ENCODE measurements at regions not wholly inside any gene's neighbourhood (a gene's known extent, or its start where the extent isn't known, plus 50 kb on each side); places are given as distances from the start of the nearest gene placed in this dataset.

DNA sequence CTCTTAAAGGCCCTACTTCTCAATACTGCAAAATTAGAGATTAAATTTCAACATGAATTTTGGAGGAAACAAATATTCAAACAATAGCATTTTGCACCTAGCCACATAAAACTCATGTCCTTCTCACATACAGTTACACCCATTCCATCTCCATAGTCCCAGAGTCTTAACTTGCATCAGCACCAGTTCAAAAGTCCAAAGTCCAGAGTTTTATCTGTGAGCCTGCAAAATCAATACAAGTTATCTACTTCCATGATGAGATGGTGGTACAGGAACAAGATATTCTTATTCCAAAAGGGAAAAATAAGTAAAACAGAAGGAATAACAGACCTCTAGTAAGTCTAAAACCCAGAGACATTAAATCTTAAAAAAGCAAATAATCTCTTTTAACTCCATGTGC is 686.0 kb upstream of the ADGRL4 start:
- Mint-ChIP-seq H3K9me3 (no peaks in the 10 kb centered on the region), H3K4me3 (no peak overlapping the region), H3K27me3 (ENCODE audit: insufficient read depth) (no peaks in the 10 kb centered on the region), H3K27ac (no peak overlapping the region), H3K36me3 (ENCODE audit: low read depth) (no peaks in the 10 kb centered on the region), H3K4me1 (ENCODE audit: low read depth) (no peaks in the 10 kb centered on the region)
- DNase-seq = no peak
- TF ChIP-seq, protein P1, sequence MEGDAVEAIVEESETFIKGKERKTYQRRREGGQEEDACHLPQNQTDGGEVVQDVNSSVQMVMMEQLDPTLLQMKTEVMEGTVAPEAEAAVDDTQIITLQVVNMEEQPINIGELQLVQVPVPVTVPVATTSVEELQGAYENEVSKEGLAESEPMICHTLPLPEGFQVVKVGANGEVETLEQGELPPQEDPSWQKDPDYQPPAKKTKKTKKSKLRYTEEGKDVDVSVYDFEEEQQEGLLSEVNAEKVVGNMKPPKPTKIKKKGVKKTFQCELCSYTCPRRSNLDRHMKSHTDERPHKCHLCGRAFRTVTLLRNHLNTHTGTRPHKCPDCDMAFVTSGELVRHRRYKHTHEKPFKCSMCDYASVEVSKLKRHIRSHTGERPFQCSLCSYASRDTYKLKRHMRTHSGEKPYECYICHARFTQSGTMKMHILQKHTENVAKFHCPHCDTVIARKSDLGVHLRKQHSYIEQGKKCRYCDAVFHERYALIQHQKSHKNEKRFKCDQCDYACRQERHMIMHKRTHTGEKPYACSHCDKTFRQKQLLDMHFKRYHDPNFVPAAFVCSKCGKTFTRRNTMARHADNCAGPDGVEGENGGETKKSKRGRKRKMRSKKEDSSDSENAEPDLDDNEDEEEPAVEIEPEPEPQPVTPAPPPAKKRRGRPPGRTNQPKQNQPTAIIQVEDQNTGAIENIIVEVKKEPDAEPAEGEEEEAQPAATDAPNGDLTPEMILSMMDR (IDR thresholded peaks at IDR 0.05) = no peak

DNA sequence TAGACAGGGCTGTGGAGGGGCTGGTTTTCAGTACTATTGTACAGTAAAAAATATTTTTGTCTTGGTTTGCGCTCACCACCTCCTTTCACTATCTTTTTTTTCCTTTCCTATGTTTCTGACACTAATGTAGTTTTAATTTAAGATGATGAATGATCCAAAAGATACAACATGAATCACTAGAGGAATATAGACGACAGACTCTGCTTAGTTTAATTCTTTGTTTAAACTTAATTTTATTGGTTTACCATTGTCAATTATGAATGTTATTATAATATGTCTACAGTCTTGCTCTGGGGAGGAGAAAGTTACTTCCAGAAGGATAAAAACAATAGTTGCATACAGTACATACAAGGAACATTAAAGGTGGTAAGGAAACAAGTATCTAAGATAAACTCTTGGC is 682.4 kb upstream of the ADGRL4 start:
- H3K27ac Mint-ChIP-seq = no peak overlapping the region
- H3K4me1 Mint-ChIP-seq (ENCODE audit: low read depth) = no peaks in the 10 kb centered on the region
- no peak overlapping the region for H3K4me3 Mint-ChIP-seq
- TF ChIP-seq, protein P1 (IDR thresholded peaks at IDR 0.05) = no peak
- H3K36me3 Mint-ChIP-seq (ENCODE audit: low read depth) = no peaks in the 10 kb centered on the region
- H3K27me3 Mint-ChIP-seq (ENCODE audit: insufficient read depth) = no peaks in the 10 kb centered on the region
- DNase-seq = no peak
- H3K9me3 Mint-ChIP-seq = no peaks in the 10 kb centered on the region

DNA sequence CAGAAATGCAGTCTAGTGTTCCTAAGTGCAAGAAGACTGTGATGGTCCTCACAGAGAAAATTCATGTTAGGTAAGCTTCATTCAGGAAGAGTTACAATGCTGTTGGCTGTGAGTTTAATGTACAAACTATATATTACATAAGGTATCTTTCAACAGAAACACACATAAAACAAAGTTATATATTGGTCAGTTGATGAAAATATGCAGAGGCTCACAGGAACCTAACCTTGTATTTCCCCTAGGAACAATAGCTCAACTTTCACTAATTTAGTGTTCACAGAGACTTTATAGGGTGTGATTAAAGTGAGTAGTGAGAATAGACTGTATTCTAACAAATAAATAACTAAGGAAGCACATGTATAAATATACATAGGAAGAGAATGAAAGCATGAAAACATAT is 676.9 kb upstream of the ADGRL4 start:
- H3K27me3 Mint-ChIP-seq (ENCODE audit: insufficient read depth) = no peaks in the 10 kb centered on the region
- H3K36me3 Mint-ChIP-seq (ENCODE audit: low read depth) = no peaks in the 10 kb centered on the region
- no peaks in the 10 kb centered on the region for H3K9me3 Mint-ChIP-seq
- H3K4me1 Mint-ChIP-seq (ENCODE audit: low read depth) = no peaks in the 10 kb centered on the region
- TF ChIP-seq, protein P1 (IDR thresholded peaks at IDR 0.05) = no peak
- DNase-seq = no peak
- H3K4me3 Mint-ChIP-seq = no peak overlapping the region
- no peak overlapping the region for H3K27ac Mint-ChIP-seq

DNA sequence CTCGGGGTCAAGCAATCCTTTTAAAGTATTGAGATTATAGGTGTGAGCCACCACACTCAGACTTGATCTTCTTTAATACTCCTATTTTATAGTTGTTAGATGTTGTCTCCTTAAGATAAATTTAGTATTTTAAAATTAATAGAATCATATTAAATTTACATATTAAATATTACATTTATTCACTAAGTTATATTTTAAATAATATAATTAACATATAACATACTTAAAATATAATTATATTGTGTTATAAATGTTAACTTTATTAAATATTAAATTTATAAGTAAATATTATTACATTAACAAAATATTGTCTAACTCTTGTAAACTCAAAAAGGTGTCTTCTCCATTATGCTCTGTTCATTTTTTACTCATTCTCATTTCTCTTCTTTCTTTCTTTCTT is 675.9 kb upstream of the ADGRL4 start:
- no peak for DNase-seq
- Mint-ChIP-seq H3K27ac (no peak overlapping the region), H3K36me3 (ENCODE audit: low read depth) (no peaks in the 10 kb centered on the region), H3K4me1 (ENCODE audit: low read depth) (no peaks in the 10 kb centered on the region), H3K9me3 (no peaks in the 10 kb centered on the region), H3K27me3 (ENCODE audit: insufficient read depth) (no peaks in the 10 kb centered on the region), H3K4me3 (no peak overlapping the region)
- TF ChIP-seq, protein P1 (IDR thresholded peaks at IDR 0.05) = no peak

DNA sequence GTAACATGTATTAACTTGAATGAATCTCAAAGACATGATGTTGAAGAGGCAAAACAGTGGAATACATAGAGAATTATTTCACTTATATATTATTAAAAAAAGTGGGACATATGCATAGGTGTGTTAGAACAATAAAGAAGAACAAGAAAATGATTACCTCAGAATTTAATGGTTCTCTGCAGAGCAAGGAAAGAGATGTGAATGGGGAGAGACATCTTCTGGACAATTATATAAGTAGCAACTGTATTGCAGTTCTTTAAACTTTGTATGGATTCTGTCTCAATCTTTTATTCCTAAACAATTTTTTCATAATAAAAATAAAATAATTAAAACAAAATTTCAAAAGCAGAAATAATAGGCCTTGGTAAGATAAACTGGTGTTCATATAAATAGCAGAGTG is 674.9 kb upstream of the ADGRL4 start:
- DNase-seq = no peak
- Mint-ChIP-seq H3K4me3 (no peak overlapping the region), H3K4me1 (ENCODE audit: low read depth) (no peaks in the 10 kb centered on the region), H3K36me3 (ENCODE audit: low read depth) (no peaks in the 10 kb centered on the region), H3K27ac (no peak overlapping the region), H3K27me3 (ENCODE audit: insufficient read depth) (no peaks in the 10 kb centered on the region), H3K9me3 (no peaks in the 10 kb centered on the region)
- TF ChIP-seq, protein P1 (IDR thresholded peaks at IDR 0.05) = no peak

DNA sequence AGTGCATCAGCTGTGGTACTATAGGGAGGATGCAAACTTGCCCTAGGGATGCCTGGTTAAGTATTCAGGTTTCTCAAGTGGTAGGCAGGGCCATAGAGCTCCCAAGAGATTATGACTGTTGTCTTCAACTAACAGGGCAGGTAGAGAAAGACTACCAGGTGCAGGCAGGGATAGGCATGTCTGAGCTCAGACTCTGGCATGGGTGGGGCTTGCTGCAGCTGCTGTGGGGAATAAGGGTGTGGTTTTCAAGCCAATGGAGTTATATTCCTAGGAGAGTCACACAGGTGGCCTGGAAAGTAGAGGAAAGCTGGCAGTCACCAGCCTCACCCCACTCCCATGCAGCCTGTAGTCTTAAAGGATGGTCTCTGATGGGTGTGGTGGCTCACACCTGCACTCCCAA is 673.4 kb upstream of the ADGRL4 start:
- no peaks in the 10 kb centered on the region for H3K27me3 Mint-ChIP-seq (ENCODE audit: insufficient read depth)
- no peak for DNase-seq
- H3K4me3 Mint-ChIP-seq = no peak overlapping the region
- H3K27ac Mint-ChIP-seq = no peak overlapping the region
- no peaks in the 10 kb centered on the region for H3K36me3 Mint-ChIP-seq (ENCODE audit: low read depth)
- H3K4me1 Mint-ChIP-seq (ENCODE audit: low read depth) = no peaks in the 10 kb centered on the region
- TF ChIP-seq, protein P1 (IDR thresholded peaks at IDR 0.05) = no peak
- H3K9me3 Mint-ChIP-seq = no peaks in the 10 kb centered on the region

Measured in HFFc6 (cell line).